Activated naive CD8-positive, alpha-beta T cell treated with anti-CD3 and anti-CD28 coated beads, Interleukin-2, amount 10 ng/mL, durations not matched to agents 7 days and 5 days (primary cell): ENCODE measurements at regions not wholly inside any gene's neighbourhood (a gene's known extent, or its start where the extent isn't known, plus 50 kb on each side); places are given as distances from the start of the nearest gene placed in this dataset.

Experiments used
- ATAC-seq: fragments of 150-1000 bp; cut with Tn5 transposase; one replicate; pipeline ENCODE4 v1.10.0; 2021; ENCODE audit warnings: low read depth, moderate library complexity
- POLR2A ChIA-PET: fragments of 350-600 bp; sonication (Branson Sonifier 250); formaldehyde crosslinking; loops from one replicate; lab custom pipeline; 2021; ENCODE audit warnings: antibody characterized with exemption; lab: Charles Lee
- DNase-seq: peaks from one replicate; pipeline ENCODE4 v3.0.0; 2021
- H3K27ac Mint-ChIP-seq: one replicate; pipeline ENCODE4 v1.8.0; 2022; ENCODE audit warnings: mild to moderate bottlenecking, mixed read lengths
- H3K27me3 Mint-ChIP-seq: one replicate; pipeline ENCODE4 v1.8.0; 2022; ENCODE audit warnings: mild to moderate bottlenecking, moderate library complexity, mixed read lengths
- H3K36me3 Mint-ChIP-seq: one replicate; pipeline ENCODE4 v1.8.0; 2021; ENCODE audit warnings: mild to moderate bottlenecking, mixed read lengths
- H3K4me1 Mint-ChIP-seq: one replicate; pipeline ENCODE4 v1.8.0; 2021; ENCODE audit warnings: mixed read lengths
- H3K4me3 Mint-ChIP-seq: one replicate; pipeline ENCODE4 v1.8.0; 2022; ENCODE audit warnings: mild to moderate bottlenecking, moderate library complexity, mixed read lengths
- H3K9me3 Mint-ChIP-seq: one replicate; pipeline ENCODE4 v1.8.0; 2021; ENCODE audit warnings: mixed read lengths

- no peak overlapping the region for H3K4me3 Mint-ChIP-seq
- no peaks in the 10 kb centered on the region for H3K36me3 Mint-ChIP-seq
- H3K27me3 Mint-ChIP-seq = no peaks in the 10 kb centered on the region
- no peaks in the 10 kb centered on the region for H3K9me3 Mint-ChIP-seq
- DNase-seq (no peak), ATAC-seq (no peak)
- POLR2A ChIA-PET = no interaction called here
- H3K4me1 Mint-ChIP-seq = no peaks in the 10 kb centered on the region
- H3K27ac Mint-ChIP-seq = no peak overlapping the region
These were observed 726.6 kb upstream of the FANCL start for GRCh38 chr2:58967736-58968135.

GRCh38 chr2:58965602-58966001 lies 724.5 kb upstream of the FANCL start:
- no peak for DNase-seq
- POLR2A ChIA-PET = no interaction called here
- no peak overlapping the region for H3K27ac Mint-ChIP-seq
- H3K36me3 Mint-ChIP-seq = no peaks in the 10 kb centered on the region
- H3K4me1 Mint-ChIP-seq = no peaks in the 10 kb centered on the region
- H3K4me3 Mint-ChIP-seq = no peak overlapping the region
- no peak for ATAC-seq
- H3K9me3 Mint-ChIP-seq = no peaks in the 10 kb centered on the region
- H3K27me3 Mint-ChIP-seq = peaks cover 2% of the 10 kb centered on the region

GRCh38 chr2:58959996-58960395 lies 718.9 kb upstream of the FANCL start:
- H3K4me3 Mint-ChIP-seq = no peak overlapping the region
- H3K36me3 Mint-ChIP-seq = no peaks in the 10 kb centered on the region
- POLR2A ChIA-PET = no interaction called here

GRCh38 chr2:58957188-58957840 lies 716.2 kb upstream of the FANCL start:
- no peaks in the 10 kb centered on the region for H3K36me3 Mint-ChIP-seq
- H3K27ac Mint-ChIP-seq = no peak overlapping the region
- no peaks in the 10 kb centered on the region for H3K4me1 Mint-ChIP-seq
- peaks cover 2% of the 10 kb centered on the region for H3K27me3 Mint-ChIP-seq
- POLR2A ChIA-PET = no interaction called here
- no peaks in the 10 kb centered on the region for H3K9me3 Mint-ChIP-seq
- no peak for DNase-seq
- H3K4me3 Mint-ChIP-seq = no peak overlapping the region
- no peak for ATAC-seq

More at GRCh38 chr2:58959996-58960395, 718.9 kb upstream of the FANCL start:
- ATAC-seq = no peak
- Mint-ChIP-seq H3K4me1 (no peaks in the 10 kb centered on the region), H3K9me3 (no peaks in the 10 kb centered on the region), H3K27me3 (peaks cover 2% of the 10 kb centered on the region), H3K27ac (no peak overlapping the region)
- no peak for DNase-seq

GRCh38 chr2:58954880-58955385 lies 713.8 kb upstream of the FANCL start:
- Mint-ChIP-seq H3K27ac (no peak overlapping the region), H3K4me1 (no peaks in the 10 kb centered on the region), H3K36me3 (no peaks in the 10 kb centered on the region), H3K4me3 (no peak overlapping the region), H3K9me3 (no peaks in the 10 kb centered on the region), H3K27me3 (no peaks in the 10 kb centered on the region)
- POLR2A ChIA-PET = no interaction called here
- ATAC-seq (no peak), DNase-seq (no peak)

GRCh38 chr2:58951722-58952121 lies 710.6 kb upstream of the FANCL start:
- POLR2A ChIA-PET = no interaction called here
- Mint-ChIP-seq H3K4me3 (no peak overlapping the region), H3K36me3 (no peaks in the 10 kb centered on the region), H3K4me1 (no peaks in the 10 kb centered on the region), H3K9me3 (no peaks in the 10 kb centered on the region), H3K27me3 (no peaks in the 10 kb centered on the region), H3K27ac (no peak overlapping the region)
- ATAC-seq (no peak), DNase-seq (no peak)

GRCh38 chr2:58950795-58951462 lies 709.8 kb upstream of the FANCL start:
- DNase-seq (no peak), ATAC-seq (no peak)
- Mint-ChIP-seq H3K4me1 (no peaks in the 10 kb centered on the region), H3K9me3 (no peaks in the 10 kb centered on the region), H3K27me3 (no peaks in the 10 kb centered on the region), H3K27ac (no peak overlapping the region), H3K36me3 (no peaks in the 10 kb centered on the region), H3K4me3 (no peak overlapping the region)
- POLR2A ChIA-PET = no interaction called here

GRCh38 chr2:58939388-58939787 lies 698.3 kb upstream of the FANCL start:
- H3K4me1 Mint-ChIP-seq = no peaks in the 10 kb centered on the region
- POLR2A ChIA-PET = no interaction called here
- H3K36me3 Mint-ChIP-seq = no peaks in the 10 kb centered on the region
- no peaks in the 10 kb centered on the region for H3K27me3 Mint-ChIP-seq
- H3K4me3 Mint-ChIP-seq = no peak overlapping the region
- H3K9me3 Mint-ChIP-seq = no peaks in the 10 kb centered on the region
- DNase-seq = no peak
- ATAC-seq = no peak
- no peak overlapping the region for H3K27ac Mint-ChIP-seq

GRCh38 chr2:58938988-58939387 lies 697.9 kb upstream of the FANCL start:
- Mint-ChIP-seq H3K9me3 (no peaks in the 10 kb centered on the region), H3K36me3 (no peaks in the 10 kb centered on the region), H3K27ac (no peak overlapping the region), H3K4me3 (no peak overlapping the region), H3K4me1 (no peaks in the 10 kb centered on the region), H3K27me3 (no peaks in the 10 kb centered on the region)
- POLR2A ChIA-PET = no interaction called here
- ATAC-seq (no peak), DNase-seq (no peak)

GRCh38 chr2:58932801-58933200 lies 691.7 kb upstream of the FANCL start:
- no peak for ATAC-seq
- Mint-ChIP-seq H3K4me1 (no peaks in the 10 kb centered on the region), H3K27ac (no peak overlapping the region), H3K4me3 (no peak overlapping the region), H3K9me3 (no peaks in the 10 kb centered on the region), H3K27me3 (no peaks in the 10 kb centered on the region), H3K36me3 (no peaks in the 10 kb centered on the region)
- POLR2A ChIA-PET = no interaction called here
- DNase-seq = no peak

GRCh38 chr2:58930537-58930936 lies 689.4 kb upstream of the FANCL start:
- ATAC-seq (no peak), DNase-seq (no peak)
- Mint-ChIP-seq H3K4me3 (no peak overlapping the region), H3K9me3 (no peaks in the 10 kb centered on the region), H3K27ac (no peak overlapping the region), H3K36me3 (no peaks in the 10 kb centered on the region), H3K4me1 (no peaks in the 10 kb centered on the region), H3K27me3 (no peaks in the 10 kb centered on the region)
- POLR2A ChIA-PET = no interaction called here

GRCh38 chr2:58928973-58929372 lies 687.8 kb upstream of the FANCL start:
- no peak overlapping the region for H3K4me3 Mint-ChIP-seq
- no peaks in the 10 kb centered on the region for H3K27me3 Mint-ChIP-seq
- H3K36me3 Mint-ChIP-seq = no peaks in the 10 kb centered on the region
- DNase-seq (no peak), ATAC-seq (no peak)
- no peak overlapping the region for H3K27ac Mint-ChIP-seq
- no peaks in the 10 kb centered on the region for H3K4me1 Mint-ChIP-seq
- H3K9me3 Mint-ChIP-seq = no peaks in the 10 kb centered on the region
- POLR2A ChIA-PET = no interaction called here

- POLR2A ChIA-PET = no interaction called here
- H3K36me3 Mint-ChIP-seq = no peaks in the 10 kb centered on the region
- H3K4me1 Mint-ChIP-seq = no peaks in the 10 kb centered on the region
- H3K27ac Mint-ChIP-seq = no peak overlapping the region
- H3K9me3 Mint-ChIP-seq = no peaks in the 10 kb centered on the region
- H3K27me3 Mint-ChIP-seq = no peaks in the 10 kb centered on the region
- H3K4me3 Mint-ChIP-seq = no peak overlapping the region
- no peak for ATAC-seq
- DNase-seq = no peak
These were observed 687.3 kb upstream of the FANCL start for GRCh38 chr2:58928391-58928790.

- POLR2A ChIA-PET = no interaction called here
- DNase-seq = no peak
- H3K9me3 Mint-ChIP-seq = no peaks in the 10 kb centered on the region
- no peak overlapping the region for H3K27ac Mint-ChIP-seq
- no peaks in the 10 kb centered on the region for H3K36me3 Mint-ChIP-seq
- no peak overlapping the region for H3K4me3 Mint-ChIP-seq
- no peaks in the 10 kb centered on the region for H3K27me3 Mint-ChIP-seq
- no peaks in the 10 kb centered on the region for H3K4me1 Mint-ChIP-seq
- no peak for ATAC-seq
These were observed 685.0 kb upstream of the FANCL start for GRCh38 chr2:58926112-58926511.
